HL-60 (cell line): ENCODE measurements at regions not wholly inside any gene's neighbourhood (a gene's known extent, or its start where the extent isn't known, plus 50 kb on each side); places are given as distances from the start of the nearest gene placed in this dataset.

Source experiments
- DNase-seq, 2 experiments: peaks; one replicate each; pipeline ENCODE4 v3.0.0-alpha.2; 2010 to 2020; ENCODE audit warnings: low read depth in 1 of 2, low spot score in 1 of 2
- H3K27ac ChIP-seq: fragments of 250-450 bp; sonication (Bioruptor Pico); replicated peaks from 2 replicates; pipeline ENCODE4 v1.5.1; 2020; ENCODE audit warnings: mild to moderate bottlenecking, moderate library complexity
- H3K27me3 ChIP-seq: fragments of 250-450 bp; sonication (Bioruptor Pico); 2 replicates; pipeline ENCODE4 v1.5.1; 2021; ENCODE audit warnings: mild to moderate bottlenecking, moderate library complexity; ENCODE audit not compliant: insufficient read depth, poor library complexity, severe bottlenecking
- H3K4me3 ChIP-seq: replicated peaks from 2 replicates; pipeline ENCODE4 v1.5.1; 2011; ENCODE audit warnings: mild to moderate bottlenecking, control low read depth, low read length; ENCODE audit not compliant: insufficient read depth
- CTCF ChIP-seq: IDR thresholded peaks from one replicate; pipeline ENCODE4 v1.5.1; 2011; ENCODE audit warnings: low read length, control low read depth, inconsistent platforms; ENCODE audit not compliant: insufficient read depth
- GABPA ChIP-seq: IDR thresholded peaks from 2 replicates; pipeline ENCODE4 v1.6.1; 2012; ENCODE audit warnings: low read depth
- POLR2AphosphoS5 ChIP-seq: IDR thresholded peaks from 2 replicates; pipeline ENCODE4 v1.6.1; 2012; ENCODE audit warnings: low read depth
- REST ChIP-seq: IDR thresholded peaks from 2 replicates; pipeline ENCODE4 v1.6.1; 2012; ENCODE audit warnings: low read depth; ENCODE audit not compliant: insufficient replicate concordance
- SPI1 ChIP-seq: IDR thresholded peaks from 2 replicates; pipeline ENCODE4 v1.6.1; 2012; ENCODE audit warnings: low read depth, mild to moderate bottlenecking, borderline replicate concordance

DNA sequence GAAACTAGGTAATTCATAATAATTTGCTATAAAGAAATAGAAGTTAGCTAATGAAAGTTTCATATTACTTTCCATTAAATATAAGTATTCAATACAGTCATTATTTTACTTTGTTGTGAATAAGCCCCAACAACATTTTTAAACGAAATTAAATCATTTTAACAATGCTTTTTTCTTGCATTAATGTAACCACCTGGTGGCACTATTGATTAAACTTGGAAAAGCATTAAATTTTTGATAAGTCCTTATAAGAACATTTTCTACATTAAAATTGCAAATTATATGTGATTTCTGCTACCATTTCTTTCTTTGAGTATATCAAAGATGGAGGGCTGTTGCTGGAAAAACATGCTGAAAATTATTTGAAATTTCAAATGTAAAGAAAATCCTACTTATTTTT is 918.8 kb upstream of the TMPRSS15 start:
- no peak overlapping the region for H3K4me3 ChIP-seq
- DNase-seq: no peak

DNA sequence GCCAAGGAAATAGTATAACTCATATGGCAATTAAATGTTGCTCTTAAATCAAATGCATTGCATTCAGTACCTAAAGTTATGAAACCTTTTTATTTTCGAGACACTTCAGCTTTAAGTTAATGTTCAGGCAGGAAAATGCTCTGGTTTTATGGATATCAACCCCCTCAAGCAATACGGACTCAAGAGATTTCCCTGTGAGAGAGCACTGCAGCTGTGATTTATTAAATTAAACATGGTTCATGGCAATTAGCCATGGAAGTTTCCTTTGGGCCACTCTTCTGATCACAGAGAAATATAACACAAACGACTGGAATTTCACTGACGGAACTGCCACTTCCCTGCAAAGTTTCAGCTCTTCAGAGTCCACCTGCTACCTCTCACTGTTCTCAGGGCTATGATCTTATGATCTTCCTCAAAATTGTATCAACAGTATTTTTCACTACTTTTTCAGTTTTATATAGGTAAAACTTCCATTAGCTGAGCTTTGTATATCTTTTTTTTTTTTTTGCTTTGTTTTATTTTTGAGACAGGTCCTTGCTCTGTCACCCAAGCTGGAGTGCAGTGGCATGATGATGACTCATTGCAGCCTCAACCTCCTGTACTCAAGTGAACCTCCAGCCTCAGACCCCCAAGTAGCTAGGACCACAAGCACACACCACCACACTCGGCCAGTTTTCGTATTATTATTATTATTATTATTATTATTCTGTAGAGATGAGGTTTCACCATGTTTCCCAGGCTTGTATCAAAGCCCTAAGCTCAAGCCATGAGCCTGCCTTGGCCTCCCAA is 923.1 kb upstream of the TMPRSS15 start:
- Histone ChIP-seq H3K27ac (no peak overlapping the region), H3K4me3 (no peak overlapping the region), H3K27me3 (no peaks in the 10 kb centered on the region)
- TF ChIP-seq SPI1: no peak
- no peak for TF ChIP-seq CTCF
- TF ChIP-seq REST: no peak
- no peak for TF ChIP-seq GABPA
- no peak for TF ChIP-seq POLR2AphosphoS5
- no peak for DNase-seq

More for the DNA sequence above, 918.8 kb upstream of the TMPRSS15 start:
- H3K27me3 ChIP-seq: no peaks in the 10 kb centered on the region
- TF ChIP-seq POLR2AphosphoS5: no peak
- no peak for TF ChIP-seq CTCF
- no peak for TF ChIP-seq REST
- TF ChIP-seq SPI1: no peak
- no peak for TF ChIP-seq GABPA
- H3K27ac ChIP-seq: no peak overlapping the region

GRCh38 chr21:19328954-19329353 is 925.4 kb upstream of the TMPRSS15 start:
- DNase-seq: no peak
- Histone ChIP-seq H3K27ac (no peak overlapping the region), H3K27me3 (no peaks in the 10 kb centered on the region), H3K4me3 (no peak overlapping the region)
- TF ChIP-seq CTCF (no peak), REST (no peak), POLR2AphosphoS5 (no peak), SPI1 (no peak), GABPA (no peak)
